NCI-H2029 (cell line): ENCODE measurements at regions not wholly inside any gene's neighbourhood (a gene's known extent, or its start where the extent isn't known, plus 50 kb on each side); places are given as distances from the start of the nearest gene placed in this dataset.
"Not testable (repeated sequence)": the region's sequence is repeated elsewhere in the genome, so short reads cannot be mapped to it uniquely, and the experiment has no call there.

Experiments used
- DNase-seq: peaks from one replicate; lab custom pipeline; 2025; lab: John Stamatoyannopoulos, UW

- no peak for DNase-seq
Observed at GRCh38 chr2:228516019-228516418, 334.5 kb upstream of the SPHKAP start.

GRCh38 chr2:228513480-228513879 lies 332.0 kb upstream of the SPHKAP start:
- DNase-seq, result not testable (repeated sequence)

- no peak for DNase-seq
Observed at GRCh38 chr2:228509021-228509420, 327.5 kb upstream of the SPHKAP start.

GRCh38 chr2:228507870-228508269 lies 326.4 kb upstream of the SPHKAP start:
- DNase-seq, result no peak

- DNase-seq, result no peak
Observed at GRCh38 chr2:228507231-228507824, 325.8 kb upstream of the SPHKAP start.

GRCh38 chr2:228503731-228504130 lies 322.2 kb upstream of the SPHKAP start:
- DNase-seq, result no peak

- DNase-seq, result no peak
Observed at GRCh38 chr2:228493852-228494251, 312.4 kb upstream of the SPHKAP start.

GRCh38 chr2:228479014-228479413 lies 297.5 kb upstream of the SPHKAP start:
- DNase-seq, result no peak

- no peak for DNase-seq
Observed at GRCh38 chr2:228474466-228474865, 293.0 kb upstream of the SPHKAP start.

- no peak for DNase-seq
Observed at GRCh38 chr2:228469721-228470120, 288.2 kb upstream of the SPHKAP start.

- no peak for DNase-seq
Observed at GRCh38 chr2:228466851-228467250, 285.4 kb upstream of the SPHKAP start.

GRCh38 chr2:228465408-228465807 lies 283.9 kb upstream of the SPHKAP start:
- DNase-seq, result no peak

- DNase-seq, result no peak
Observed at GRCh38 chr2:228458364-228458763, 276.9 kb upstream of the SPHKAP start.

GRCh38 chr2:228447266-228447915 lies 265.9 kb upstream of the SPHKAP start:
- DNase-seq, result no peak

GRCh38 chr2:228446734-228447133 lies 265.2 kb upstream of the SPHKAP start:
- DNase-seq, result no peak

GRCh38 chr2:228444161-228444560 lies 262.7 kb upstream of the SPHKAP start:
- no peak for DNase-seq

- DNase-seq, result no peak
Observed at GRCh38 chr2:228433721-228434120, 252.2 kb upstream of the SPHKAP start.

- no peak for DNase-seq
Observed at GRCh38 chr2:228432116-228432515, 250.6 kb upstream of the SPHKAP start.

GRCh38 chr2:228430986-228431385 lies 249.5 kb upstream of the SPHKAP start:
- DNase-seq, result no peak

- DNase-seq, result no peak
Observed at GRCh38 chr2:228426502-228427216, 245.2 kb upstream of the SPHKAP start.

- not testable (repeated sequence) for DNase-seq
Observed at GRCh38 chr2:228425411-228426060, 244.0 kb upstream of the SPHKAP start.

GRCh38 chr2:228417956-228418355 lies 236.5 kb upstream of the SPHKAP start:
- no peak for DNase-seq

GRCh38 chr2:228417526-228417925 lies 236.0 kb upstream of the SPHKAP start:
- no peak for DNase-seq
